Neural progenitor cell (in vitro differentiated cells): ENCODE measurements at regions not wholly inside any gene's neighbourhood (a gene's known extent, or its start where the extent isn't known, plus 50 kb on each side); places are given as distances from the start of the nearest gene placed in this dataset.

Source experiments
- EZH2 ChIP-seq: fragments of 200-600 bp; sonication (generic); IDR thresholded peaks from 2 replicates; pipeline ENCODE4 v1.6.1; 2017; ENCODE audit warnings: antibody characterized with exemption, mild to moderate bottlenecking, moderate library complexity
- EZH2phosphoT487 ChIP-seq: fragments of 200-600 bp; sonication (generic); IDR thresholded peaks from 2 replicates; pipeline ENCODE4 v1.6.1; 2017; ENCODE audit warnings: antibody characterized with exemption
- TF ChIP-seq, protein P1 (sequence below): fragments of 200-600 bp; sonication (generic); IDR thresholded peaks from 2 replicates; pipeline ENCODE4 v1.5.1; 2017; ENCODE audit warnings: antibody characterized with exemption, mild to moderate bottlenecking

DNA sequence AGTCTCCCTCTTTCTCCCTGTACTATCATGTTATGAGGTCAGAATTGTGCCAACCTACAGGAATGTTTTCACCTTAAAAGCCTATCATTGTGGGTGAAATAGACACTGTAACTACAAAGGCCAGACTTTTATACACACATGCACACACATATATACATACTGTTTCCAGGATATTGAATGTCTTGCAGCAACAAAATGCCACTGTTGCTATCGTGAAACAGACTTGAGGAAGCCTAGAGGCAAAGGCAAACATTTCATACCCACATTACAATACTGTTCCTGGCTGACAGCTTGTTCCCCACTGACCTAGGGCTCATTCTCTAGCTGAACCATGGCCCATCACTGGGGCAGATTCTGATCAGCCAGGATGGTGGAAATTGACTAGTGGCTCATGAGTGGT, 125.1 kb upstream of the DUSP10 start:
- TF ChIP-seq, protein P1, sequence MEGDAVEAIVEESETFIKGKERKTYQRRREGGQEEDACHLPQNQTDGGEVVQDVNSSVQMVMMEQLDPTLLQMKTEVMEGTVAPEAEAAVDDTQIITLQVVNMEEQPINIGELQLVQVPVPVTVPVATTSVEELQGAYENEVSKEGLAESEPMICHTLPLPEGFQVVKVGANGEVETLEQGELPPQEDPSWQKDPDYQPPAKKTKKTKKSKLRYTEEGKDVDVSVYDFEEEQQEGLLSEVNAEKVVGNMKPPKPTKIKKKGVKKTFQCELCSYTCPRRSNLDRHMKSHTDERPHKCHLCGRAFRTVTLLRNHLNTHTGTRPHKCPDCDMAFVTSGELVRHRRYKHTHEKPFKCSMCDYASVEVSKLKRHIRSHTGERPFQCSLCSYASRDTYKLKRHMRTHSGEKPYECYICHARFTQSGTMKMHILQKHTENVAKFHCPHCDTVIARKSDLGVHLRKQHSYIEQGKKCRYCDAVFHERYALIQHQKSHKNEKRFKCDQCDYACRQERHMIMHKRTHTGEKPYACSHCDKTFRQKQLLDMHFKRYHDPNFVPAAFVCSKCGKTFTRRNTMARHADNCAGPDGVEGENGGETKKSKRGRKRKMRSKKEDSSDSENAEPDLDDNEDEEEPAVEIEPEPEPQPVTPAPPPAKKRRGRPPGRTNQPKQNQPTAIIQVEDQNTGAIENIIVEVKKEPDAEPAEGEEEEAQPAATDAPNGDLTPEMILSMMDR: no peak
- TF ChIP-seq EZH2: no peak
- no peak for TF ChIP-seq EZH2phosphoT487
